K562 (cell line): ENCODE measurements at regions not wholly inside any gene's neighbourhood (a gene's known extent, or its start where the extent isn't known, plus 50 kb on each side); places are given as distances from the start of the nearest gene placed in this dataset.

Source experiments
- ATAC-seq: fragments of 200-7000 bp; cut with Tn5 transposase; 3 replicates; pipeline ENCODE4 v1.9.1; 2020; ENCODE audit warnings: moderate library complexity
- BruUV-seq: library from RNA; stranded (reverse); fragments of 400-500 nt; replicated peaks from 2 replicates; lab custom pipeline; 2021; lab: Mats Ljungman, UMichigan
- CTCF ChIA-PET: fragments of 300-600 bp; formaldehyde crosslinking; extraction: SDS; loops from one replicate; lab custom pipeline; 2021; ENCODE audit warnings: low intra/inter-chr PET ratio; lab: Yijun Ruan, JAX
- POLR2A ChIA-PET: fragments of 300-600, 350-650 bp; sonication (Branson Sonifier 250); formaldehyde crosslinking; extraction: SDS; loops from one replicate; lab custom pipeline; 2021; ENCODE audit warnings: antibody characterized with exemption, inconsistent platforms; lab: Yijun Ruan, JAX
- DNase-seq, 4 experiments: peaks; one replicate each; pipeline versions ENCODE4 v3.0.0 to v3.0.0-alpha.2; 2011 to 2018; ENCODE audit warnings: low spot score in 3 of 4, mixed read lengths in 3 of 4; ENCODE audit errors: extremely low read depth in 1 of 4
- FAIRE-seq: peaks from 2 replicates; lab custom pipeline; 2011; peaks lifted over from hg19 to GRCh38; lab: Jason Lieb, UNC
- H2AFZ ChIP-seq: 2 replicates; pipeline ENCODE4 v1.6.0; 2011; ENCODE audit warnings: low read depth, low read length, control low read depth, inconsistent platforms
- H3K27ac ChIP-seq: fragments of 200-600 bp; 3 replicates; pipeline ENCODE4 v1.8.0; 2011; ENCODE audit warnings: low read depth, mild to moderate bottlenecking, control low read depth, inconsistent platforms, low read length, moderate library complexity, mixed read lengths; ENCODE audit errors: extremely low read depth
- H3K27me3 ChIP-seq, 2 experiments: fragments of 300-600 bp in 1 of 2; 2 replicates in 1 of 2; 3 replicates in 1 of 2; pipeline versions ENCODE4 v1.6.0 to v1.8.0; 2011; ENCODE audit warnings: inconsistent platforms in 2 of 2, low read length in 2 of 2, mild to moderate bottlenecking in 1 of 2, mixed read lengths in 1 of 2, moderate library complexity in 1 of 2; ENCODE audit not compliant: control insufficient read depth in 2 of 2, insufficient read depth in 2 of 2
- H3K36me3 ChIP-seq: fragments of 300-600 bp; 3 replicates; pipeline ENCODE4 v1.8.0; 2011; ENCODE audit warnings: mild to moderate bottlenecking, low read length, inconsistent platforms; ENCODE audit not compliant: control insufficient read depth, insufficient read depth
- H3K4me1 ChIP-seq, 2 experiments: fragments of 200-600 bp in 1 of 2; replicated peaks in 1 of 2; 2 replicates in 1 of 2; 3 replicates in 1 of 2; pipeline versions ENCODE4 v1.5.1 to v1.8.0; 2011; ENCODE audit warnings: inconsistent platforms in 2 of 2, low read length in 2 of 2, mild to moderate bottlenecking in 1 of 2, mixed read lengths in 1 of 2, moderate library complexity in 1 of 2; ENCODE audit not compliant: control insufficient read depth in 2 of 2, insufficient read depth in 2 of 2
- H3K4me2 ChIP-seq: 2 replicates; pipeline ENCODE4 v1.6.1; 2011; ENCODE audit warnings: low read length, control low read depth, inconsistent platforms, mixed read lengths; ENCODE audit not compliant: insufficient read depth
- H3K4me3 ChIP-seq: fragments of 200-600 bp; sonication (generic), shearing (Covaris generic); 2 replicates; pipeline ENCODE4 v1.5.1; 2016; ENCODE audit warnings: control low read depth, inconsistent platforms
- H3K79me2 ChIP-seq: fragments of 200-600 bp; 3 replicates; pipeline ENCODE4 v1.8.0; 2011; ENCODE audit warnings: low read length, inconsistent platforms; ENCODE audit not compliant: control insufficient read depth, insufficient read depth
- H3K9ac ChIP-seq, 2 experiments: 2 replicates each; pipeline versions ENCODE4 v1.6.0 to v1.6.1; 2011; ENCODE audit warnings: low read depth in 2 of 2, low read length in 2 of 2, control low read depth in 1 of 2, inconsistent platforms in 1 of 2, mild to moderate bottlenecking in 1 of 2, mixed read lengths in 1 of 2; ENCODE audit not compliant: insufficient read depth in 1 of 2
- H3K9me1 ChIP-seq: one replicate; pipeline ENCODE4 v1.6.0; 2011; ENCODE audit warnings: inconsistent platforms, mild to moderate bottlenecking, low read length, moderate library complexity; ENCODE audit not compliant: control insufficient read depth, insufficient read depth
- H3K9me3 ChIP-seq: replicated peaks from 2 replicates; pipeline ENCODE4 v1.5.1; 2011; ENCODE audit warnings: low read depth, low read length, inconsistent platforms; ENCODE audit not compliant: control insufficient read depth, insufficient read depth
- H4K20me1 ChIP-seq: replicated peaks from 2 replicates; pipeline ENCODE4 v1.6.1; 2011; ENCODE audit warnings: low read length, inconsistent platforms, mixed read lengths; ENCODE audit not compliant: control insufficient read depth, insufficient read depth
- ARHGAP35 ChIP-seq: fragments of 450-650 bp; IDR thresholded peaks from 2 replicates; pipeline ENCODE4 v1.6.1; 2018; ENCODE audit not compliant: partially characterized antibody
- BRF2 ChIP-seq: IDR thresholded peaks from 3 replicates; pipeline ENCODE4 v1.6.1; 2011; ENCODE audit warnings: borderline replicate concordance, mild to moderate bottlenecking; ENCODE audit not compliant: insufficient read length, insufficient read depth
- CHD1 ChIP-seq: fragments of 200-600 bp; sonication (generic); IDR thresholded peaks from one replicate; pipeline ENCODE4 v1.6.1; 2012; ENCODE audit warnings: mild to moderate bottlenecking, moderate library complexity, low read length, inconsistent platforms
- GATA2 ChIP-seq: sonication (generic); formaldehyde crosslinking; IDR thresholded peaks from 2 replicates; pipeline ENCODE4 v1.4.0; 2020; ENCODE audit warnings: mild to moderate bottlenecking, missing genetic modification reagents
- HLTF ChIP-seq: fragments of 450-650 bp; IDR thresholded peaks from 2 replicates; pipeline ENCODE4 v1.6.1; 2016
- ID3 ChIP-seq, 2 experiments: fragments of 250-450 bp in 1 of 2; fragments of 450-650 bp in 1 of 2; sonication (Bioruptor Pico) in 1 of 2; IDR thresholded peaks; 2 replicates each; pipeline versions ENCODE4 v1.6.1 to v1.8.0; 2016 to 2021; ENCODE audit warnings: mild to moderate bottlenecking in 2 of 2, moderate library complexity in 2 of 2, missing compliant biosample characterization in 1 of 2, missing genetic modification characterization in 1 of 2
- LEF1 ChIP-seq: fragments of 450-650 bp; IDR thresholded peaks from 2 replicates; pipeline ENCODE4 v1.6.1; 2016; ENCODE audit warnings: mild to moderate bottlenecking
- MNT ChIP-seq, 2 experiments: fragments of 450-650 bp; conservative IDR thresholded peaks; 2 replicates each; pipeline ENCODE4 v1.6.1; 2017; ENCODE audit warnings: mild to moderate bottlenecking in 2 of 2, moderate library complexity in 2 of 2
- NELFE ChIP-seq: IDR thresholded peaks from 2 replicates; pipeline ENCODE4 v1.6.1; 2011; ENCODE audit warnings: mild to moderate bottlenecking; ENCODE audit not compliant: insufficient read depth, insufficient read length
- NFRKB ChIP-seq: fragments of 450-650 bp; IDR thresholded peaks from 2 replicates; pipeline ENCODE4 v1.6.1; 2016; ENCODE audit warnings: low read depth
- RBM25 ChIP-seq: fragments of 200-400 bp; formaldehyde crosslinking; IDR thresholded peaks from 2 replicates; pipeline ENCODE4 v1.6.1; 2018; ENCODE audit warnings: low read length, low read depth, moderate library complexity; ENCODE audit not compliant: severe bottlenecking
- RFX1 ChIP-seq: fragments of 450-650 bp; IDR thresholded peaks from 2 replicates; pipeline ENCODE4 v1.6.1; 2016; ENCODE audit warnings: mild to moderate bottlenecking, moderate library complexity
- RUNX1 ChIP-seq: sonication (generic); IDR thresholded peaks from 2 replicates; pipeline ENCODE4 v1.6.1; 2016; ENCODE audit warnings: antibody characterized with exemption, low read depth
- SMAD1 ChIP-seq: fragments of 150-350 bp; IDR thresholded peaks from 2 replicates; pipeline ENCODE4 v1.6.1; 2014; ENCODE audit warnings: low read length, low read depth; ENCODE audit not compliant: partially characterized antibody
- SMARCE1 ChIP-seq: fragments of 450-650 bp; IDR thresholded peaks from 2 replicates; pipeline ENCODE4 v1.7.1; 2016; ENCODE audit warnings: mild to moderate bottlenecking
- SNRNP70 ChIP-seq: fragments of 200-400 bp; formaldehyde crosslinking; optimal IDR thresholded peaks from 2 replicates; pipeline ENCODE3; 2017; ENCODE audit warnings: low read depth, low read length
- SRF ChIP-seq, 2 experiments: fragments of 250-450, 450-650 bp in 1 of 2; sonication (Bioruptor Pico) in 1 of 2; sonication (generic) in 1 of 2; formaldehyde crosslinking; IDR thresholded peaks; 2 replicates each; pipeline versions ENCODE4 v1.5.0 to v1.5.1; 2020 to 2022; ENCODE audit warnings: mild to moderate bottlenecking in 1 of 2, missing genetic modification reagents in 1 of 2
- TARDBP ChIP-seq: fragments of 450-650 bp; IDR thresholded peaks from 2 replicates; pipeline ENCODE4 v1.6.1; 2016
- ZNF76 ChIP-seq: fragments of 250-450 bp; sonication (Bioruptor Pico); IDR thresholded peaks from 2 replicates; pipeline ENCODE4 v1.4.0; 2020; ENCODE audit warnings: mild to moderate bottlenecking, moderate library complexity, borderline replicate concordance
- WGBS: fragments of 100-300 bp; shearing (Covaris generic); methylation state at CpG from one replicate; pipeline ENCODE4 v1.1.6; 2016; ENCODE audit warnings: low coverage, mixed read lengths; ENCODE audit not compliant: insufficient coverage; ENCODE audit errors: missing lambda C conversion rate; 5-methylcytosine and 5-hydroxymethylcytosine counted together
- in situ Hi-C: fragments of 300-500 bp; cut with MboI; formaldehyde crosslinking; loops from 4 replicates; pipeline ENCODE4 v1.15.0; 2018; ENCODE audit warnings: inconsistent platforms, mixed read lengths
- intact Hi-C: fragments of 100-400 bp; cut with micrococcal nuclease; formaldehyde crosslinking; loops from 2 replicates; pipeline ENCODE4 v1.14.2; 2022
- TF ChIP-seq, protein P1 (sequence below): sonication (generic); IDR thresholded peaks from 2 replicates; pipeline ENCODE4 v1.6.1; 2016

- no peak overlapping the region for H3K9ac ChIP-seq
- H3K27me3 ChIP-seq = no peaks in the 10 kb centered on the region
- TF ChIP-seq HLTF (no peak), NFRKB (no peak), SMARCE1 (no peak), GATA2 (CRISPR knock-in tag) (no peak), ARHGAP35 (no peak), TARDBP (no peak), LEF1 (no peak), BRF2 (no peak), RBM25 (no peak), ZNF76 (CRISPR knock-in tag) (no peak), RUNX1 (no peak), ID3 (CRISPR knock-in tag; IDR thresholded peaks at IDR 0.05) (no peak), ID3 (tag; IDR thresholded peaks at IDR 0.05) (no peak), CHD1 (no peak), MNT (conservative IDR thresholded peaks at IDR 0.05) (no peak), SRF (CRISPR knock-in tag; IDR thresholded peaks at IDR 0.05) (no peak), RFX1 (no peak), NELFE (no peak), SNRNP70 (no peak), SMAD1 (no peak)
- TF ChIP-seq, protein P1, sequence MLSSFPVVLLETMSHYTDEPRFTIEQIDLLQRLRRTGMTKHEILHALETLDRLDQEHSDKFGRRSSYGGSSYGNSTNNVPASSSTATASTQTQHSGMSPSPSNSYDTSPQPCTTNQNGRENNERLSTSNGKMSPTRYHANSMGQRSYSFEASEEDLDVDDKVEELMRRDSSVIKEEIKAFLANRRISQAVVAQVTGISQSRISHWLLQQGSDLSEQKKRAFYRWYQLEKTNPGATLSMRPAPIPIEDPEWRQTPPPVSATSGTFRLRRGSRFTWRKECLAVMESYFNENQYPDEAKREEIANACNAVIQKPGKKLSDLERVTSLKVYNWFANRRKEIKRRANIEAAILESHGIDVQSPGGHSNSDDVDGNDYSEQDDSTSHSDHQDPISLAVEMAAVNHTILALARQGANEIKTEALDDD = no peak
- H3K9me1 ChIP-seq = no peaks in the 10 kb centered on the region
- FAIRE-seq = no peak
- no peak overlapping the region for H3K27ac ChIP-seq
- H3K36me3 ChIP-seq = no peaks in the 10 kb centered on the region
- WGBS = 4% methylated on average over 3 of the region's 4 CpGs
- no peak for DNase-seq
- ChIA-PET CTCF (no interaction called here), POLR2A (no interaction called here)
- in situ Hi-C loops (no loop called here), intact Hi-C loops (no loop called here)
- no peak overlapping the region for H2AFZ ChIP-seq
- no peaks in the 10 kb centered on the region for H3K9me3 ChIP-seq
- H3K4me1 ChIP-seq = no peaks in the 10 kb centered on the region
- ATAC-seq = no peak
- no peak overlapping the region for H3K4me3 ChIP-seq
- H3K79me2 ChIP-seq = no peaks in the 10 kb centered on the region
- H3K4me2 ChIP-seq = no peak overlapping the region
- no TSS peak for BruUV-seq
- H4K20me1 ChIP-seq = no peaks in the 10 kb centered on the region
These were observed 606.6 kb downstream of the EFNB2 start for GRCh38 chr13:105928901-105929300.
